ENCODE measurements at regions not wholly inside any gene's neighbourhood (a gene's known extent, or its start where the extent isn't known, plus 50 kb on each side); places are given as distances from the start of the nearest gene placed in this dataset.

- H3K36me3 ChIP-seq: no peaks in the 10 kb centered on the region
- DNase-seq (no peak), ATAC-seq (ENCODE audit: low FRiP score in 2 of 2) (no peak)
- no peak overlapping the region for H3K4me3 ChIP-seq
- TF ChIP-seq POLR2A (IDR thresholded peaks at IDR 0.05) (no peak), EP300 (IDR thresholded peaks at IDR 0.05) (no peak), POLR2AphosphoS5 (IDR thresholded peaks at IDR 0.05) (no peak), CTCF (IDR thresholded peaks at IDR 0.05) (no peak)
- H3K27ac ChIP-seq: no peak overlapping the region
- WGBS, 2 donors: 89 to 92% methylated on average over 3 of the region's 3 CpGs
- H3K4me1 ChIP-seq: no peaks in the 10 kb centered on the region
- no peaks in the 10 kb centered on the region for H3K9me3 ChIP-seq
- no peaks in the 10 kb centered on the region for H3K27me3 ChIP-seq
Measured at GRCh38 chr19:31694761-31695160, 345.5 kb upstream of the TSHZ3 start.

GRCh38 chr19:31699421-31699820 lies 350.2 kb upstream of the TSHZ3 start:
- no peak overlapping the region for H3K27ac ChIP-seq
- no peak overlapping the region for H3K4me3 ChIP-seq
- ATAC-seq (ENCODE audit: low FRiP score in 2 of 2) (no peak), DNase-seq (no peak)
- H3K9me3 ChIP-seq: peaks cover 0 to 5% (median 0%) of the 10 kb centered on the region in 4 donors
- H3K27me3 ChIP-seq: no peaks in the 10 kb centered on the region
- TF ChIP-seq POLR2A (IDR thresholded peaks at IDR 0.05): no peak
- TF ChIP-seq EP300 (IDR thresholded peaks at IDR 0.05): no peak
- TF ChIP-seq CTCF (IDR thresholded peaks at IDR 0.05): no peak
- TF ChIP-seq POLR2AphosphoS5 (IDR thresholded peaks at IDR 0.05): no peak
- H3K4me1 ChIP-seq: peaks cover 0 to 5% (median 0%) of the 10 kb centered on the region in 4 donors
- no peaks in the 10 kb centered on the region for H3K36me3 ChIP-seq
- WGBS, 2 donors: 82 to 87% methylated on average over 3 of the region's 3 CpGs

- 43 to 50% methylated on average over 2 to 3 of the region's 3 CpGs for WGBS, 2 donors
- Histone ChIP-seq H3K27me3 (no peaks in the 10 kb centered on the region), H3K4me1 (peaks cover 0 to 5% (median 0%) of the 10 kb centered on the region in 4 donors), H3K27ac (no peak overlapping the region), H3K9me3 (peaks cover 0 to 5% (median 0%) of the 10 kb centered on the region in 4 donors), H3K4me3 (no peak overlapping the region), H3K36me3 (no peaks in the 10 kb centered on the region)
- TF ChIP-seq POLR2AphosphoS5 (IDR thresholded peaks at IDR 0.05) (no peak), POLR2A (IDR thresholded peaks at IDR 0.05) (no peak), CTCF (IDR thresholded peaks at IDR 0.05) (no peak), EP300 (IDR thresholded peaks at IDR 0.05) (no peak)
- ATAC-seq (ENCODE audit: low FRiP score in 2 of 2): no peak
- DNase-seq: no peak
Measured at GRCh38 chr19:31701146-31701545, 351.9 kb upstream of the TSHZ3 start.

- 91 to 92% methylated on average over 5 of the region's 5 CpGs for WGBS, 2 donors
- Histone ChIP-seq H3K27me3 (no peaks in the 10 kb centered on the region), H3K4me1 (peaks cover 0 to 5% (median 0%) of the 10 kb centered on the region in 4 donors), H3K9me3 (peaks cover 0 to 5% (median 0%) of the 10 kb centered on the region in 4 donors), H3K27ac (no peak overlapping the region), H3K4me3 (no peak overlapping the region), H3K36me3 (no peaks in the 10 kb centered on the region)
- no peak for DNase-seq
- ATAC-seq (ENCODE audit: low FRiP score in 2 of 2): no peak
- TF ChIP-seq EP300 (IDR thresholded peaks at IDR 0.05): no peak
- TF ChIP-seq POLR2A (IDR thresholded peaks at IDR 0.05): no peak
Measured at GRCh38 chr19:31705656-31706055, 356.4 kb upstream of the TSHZ3 start.

GRCh38 chr19:31706131-31706530 lies 356.9 kb upstream of the TSHZ3 start:
- DNase-seq: no peak
- WGBS, 2 donors: 87 to 92% methylated on average over 6 of the region's 6 CpGs
- no peak overlapping the region for H3K4me3 ChIP-seq
- no peak for ATAC-seq (ENCODE audit: low FRiP score in 2 of 2)
- H3K36me3 ChIP-seq: no peaks in the 10 kb centered on the region
- H3K27ac ChIP-seq: no peak overlapping the region
- peaks cover 0 to 4% (median 0%) of the 10 kb centered on the region in 4 donors for H3K4me1 ChIP-seq
- TF ChIP-seq POLR2AphosphoS5 (IDR thresholded peaks at IDR 0.05): no peak
- no peak for TF ChIP-seq CTCF (IDR thresholded peaks at IDR 0.05)
- TF ChIP-seq EP300 (IDR thresholded peaks at IDR 0.05): no peak
- TF ChIP-seq POLR2A (IDR thresholded peaks at IDR 0.05): no peak
- no peaks in the 10 kb centered on the region for H3K27me3 ChIP-seq
- peaks cover 0 to 5% (median 0%) of the 10 kb centered on the region in 4 donors for H3K9me3 ChIP-seq

All from upper lobe of left lung (tissue), 6 donors.